ENCODE measurements at regions not wholly inside any gene's neighbourhood (a gene's known extent, or its start where the extent isn't known, plus 50 kb on each side); places are given as distances from the start of the nearest gene placed in this dataset.

DNA sequence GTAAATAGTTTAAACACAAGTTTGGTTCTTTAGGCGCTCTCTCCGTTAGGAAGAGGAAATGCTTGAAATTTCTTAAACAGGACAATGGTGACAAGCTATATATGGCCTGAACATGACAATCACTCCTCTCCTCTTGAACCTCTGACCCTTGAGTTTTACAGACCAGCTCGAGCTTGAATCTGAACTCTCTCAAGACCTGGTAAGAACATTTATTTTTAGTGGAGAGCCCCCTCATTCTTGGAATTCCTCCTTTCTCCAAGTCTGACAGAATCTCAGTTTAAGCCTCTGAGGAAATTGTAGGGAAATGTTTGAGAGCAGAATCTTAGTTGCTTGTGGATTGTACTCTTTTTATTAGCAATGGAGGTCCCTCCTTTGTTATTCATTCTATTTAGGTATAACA, 1293.6 kb upstream of the ZEB2 start:
- no peak for ATAC-seq (ENCODE audit: low FRiP score)
- DNase-seq (ENCODE audit: low spot score) = no peak
- TF ChIP-seq, protein P1, sequence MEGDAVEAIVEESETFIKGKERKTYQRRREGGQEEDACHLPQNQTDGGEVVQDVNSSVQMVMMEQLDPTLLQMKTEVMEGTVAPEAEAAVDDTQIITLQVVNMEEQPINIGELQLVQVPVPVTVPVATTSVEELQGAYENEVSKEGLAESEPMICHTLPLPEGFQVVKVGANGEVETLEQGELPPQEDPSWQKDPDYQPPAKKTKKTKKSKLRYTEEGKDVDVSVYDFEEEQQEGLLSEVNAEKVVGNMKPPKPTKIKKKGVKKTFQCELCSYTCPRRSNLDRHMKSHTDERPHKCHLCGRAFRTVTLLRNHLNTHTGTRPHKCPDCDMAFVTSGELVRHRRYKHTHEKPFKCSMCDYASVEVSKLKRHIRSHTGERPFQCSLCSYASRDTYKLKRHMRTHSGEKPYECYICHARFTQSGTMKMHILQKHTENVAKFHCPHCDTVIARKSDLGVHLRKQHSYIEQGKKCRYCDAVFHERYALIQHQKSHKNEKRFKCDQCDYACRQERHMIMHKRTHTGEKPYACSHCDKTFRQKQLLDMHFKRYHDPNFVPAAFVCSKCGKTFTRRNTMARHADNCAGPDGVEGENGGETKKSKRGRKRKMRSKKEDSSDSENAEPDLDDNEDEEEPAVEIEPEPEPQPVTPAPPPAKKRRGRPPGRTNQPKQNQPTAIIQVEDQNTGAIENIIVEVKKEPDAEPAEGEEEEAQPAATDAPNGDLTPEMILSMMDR (IDR thresholded peaks at IDR 0.05) = no peak

DNA sequence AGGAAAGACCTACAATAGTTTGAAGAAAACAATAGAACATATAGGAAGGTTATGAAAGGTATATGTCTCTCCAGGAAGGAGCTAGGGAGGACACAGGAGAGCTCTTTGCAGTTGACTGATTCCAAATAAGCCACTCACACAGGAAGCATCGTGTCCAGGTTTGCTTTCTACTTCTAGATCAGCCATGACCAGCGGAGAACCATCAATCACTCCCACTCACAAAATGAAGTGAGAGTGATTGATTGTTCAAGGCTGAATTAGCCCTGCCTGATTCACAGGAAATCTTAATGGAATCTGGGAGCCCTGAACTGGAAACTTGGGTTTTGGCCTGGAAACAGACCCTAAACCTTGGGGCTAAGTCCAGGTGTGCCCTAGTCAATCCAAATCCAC, 1292.2 kb upstream of the ZEB2 start:
- ATAC-seq (ENCODE audit: low FRiP score) = no peak
- DNase-seq (ENCODE audit: low spot score) = no peak
- TF ChIP-seq, protein P1 (IDR thresholded peaks at IDR 0.05) = no peak

DNA sequence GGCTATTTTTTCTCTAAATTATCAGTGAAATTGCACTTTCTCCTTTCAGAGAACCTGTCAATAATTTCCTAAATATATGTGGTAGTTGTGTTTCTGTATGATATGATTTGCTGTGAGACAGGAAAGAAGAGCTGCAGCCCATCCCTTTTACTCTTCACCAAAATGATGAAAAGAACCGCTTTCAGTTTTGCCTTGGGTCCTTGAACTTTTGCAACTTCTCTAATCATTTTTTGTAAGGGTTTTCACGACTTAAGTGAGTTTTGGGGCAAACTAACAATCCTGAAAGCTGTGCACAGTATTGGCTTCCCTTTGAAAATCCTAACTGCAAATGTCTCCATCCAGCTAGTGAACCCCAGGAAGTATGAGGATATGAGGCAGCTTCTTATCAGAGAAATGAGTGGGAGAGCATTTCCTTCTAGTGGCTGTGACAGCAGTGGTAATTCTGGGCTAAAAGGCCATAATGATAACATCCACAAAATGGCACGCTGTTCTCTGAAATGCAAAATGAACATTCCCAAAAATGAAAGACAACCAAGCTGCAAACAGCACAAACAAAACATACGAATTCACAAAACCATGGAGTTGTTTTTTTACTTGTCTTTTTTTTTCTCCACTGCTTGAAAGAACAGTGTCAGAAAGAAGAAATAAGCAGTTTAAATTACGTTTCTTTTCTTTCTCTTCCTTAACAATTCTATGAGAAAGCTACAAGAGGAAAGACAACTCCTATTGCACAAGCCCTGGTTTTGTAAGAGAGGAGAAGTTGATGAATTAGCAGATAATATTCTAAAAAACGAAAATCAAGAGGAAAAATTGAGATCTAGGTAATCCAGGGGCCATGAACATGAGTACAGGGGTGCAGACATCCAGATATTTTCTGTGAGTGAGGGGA, 1291.6 kb upstream of the ZEB2 start:
- TF ChIP-seq, protein P1 (IDR thresholded peaks at IDR 0.05) = no peak
- ATAC-seq (ENCODE audit: low FRiP score) (no peak), DNase-seq (ENCODE audit: low spot score) (no peak)

DNA sequence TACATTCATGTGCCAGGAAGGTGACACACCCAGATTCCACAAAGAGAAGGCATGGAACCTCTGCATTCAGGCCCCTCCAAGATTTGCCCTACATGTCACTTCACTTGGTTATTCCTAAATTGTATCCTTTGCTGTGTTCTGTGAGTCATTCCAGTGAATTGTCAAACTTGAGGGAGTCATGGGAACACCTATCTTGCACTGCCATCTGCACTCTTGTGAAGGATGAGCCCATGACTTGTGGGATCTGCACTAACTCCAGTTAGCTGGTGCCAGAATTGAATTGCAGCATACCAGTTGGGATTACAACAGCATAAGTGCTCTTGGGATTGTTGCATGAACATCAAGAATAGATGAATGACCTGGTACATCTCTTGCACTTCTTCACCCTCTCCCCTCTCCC, 1288.0 kb upstream of the ZEB2 start:
- ATAC-seq (ENCODE audit: low FRiP score) = no peak
- TF ChIP-seq, protein P1 (IDR thresholded peaks at IDR 0.05) = no peak

DNA sequence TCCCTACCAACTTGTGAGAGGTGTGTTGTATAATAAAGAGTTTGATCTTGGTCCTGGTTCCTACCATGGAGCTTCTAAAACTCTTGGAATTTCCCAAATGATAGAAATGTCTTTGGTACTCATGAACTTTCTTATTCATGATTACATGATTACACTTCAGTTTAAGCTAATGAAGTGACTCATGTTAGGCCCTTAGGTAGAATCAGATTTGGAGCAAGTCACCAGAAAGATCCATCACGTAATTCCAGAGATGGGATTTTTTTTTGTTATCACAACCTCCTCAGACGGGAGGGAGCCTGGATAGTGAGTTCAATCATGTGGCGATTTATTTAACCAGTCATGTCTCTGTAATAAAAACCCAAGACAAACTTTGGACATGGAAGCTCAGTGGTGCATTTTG, 1287.6 kb upstream of the ZEB2 start:
- DNase-seq (ENCODE audit: low spot score) (no peak), ATAC-seq (ENCODE audit: low FRiP score) (no peak)
- TF ChIP-seq, protein P1 (IDR thresholded peaks at IDR 0.05) = no peak

More for the DNA sequence above, 1288.0 kb upstream of the ZEB2 start:
- DNase-seq (ENCODE audit: low spot score) = no peak

DNA sequence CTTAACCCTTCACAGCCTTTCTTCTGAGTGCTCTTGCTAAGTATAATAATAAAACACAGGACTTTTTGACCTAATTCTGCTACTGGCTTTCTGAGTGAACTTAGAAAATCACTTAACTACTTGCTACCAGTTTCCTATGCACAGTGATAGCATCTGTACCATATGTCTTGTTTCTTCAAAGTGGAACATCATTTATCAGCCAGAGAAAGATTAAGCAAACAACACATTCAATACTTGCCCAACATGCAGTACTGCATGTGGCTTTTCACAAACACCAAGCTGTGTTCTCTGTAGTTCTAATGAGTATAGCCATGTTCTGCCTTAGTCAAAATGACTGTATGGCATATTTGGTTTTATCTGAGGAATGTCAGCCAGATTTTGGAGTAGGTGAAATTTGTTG, 1286.6 kb upstream of the ZEB2 start:
- DNase-seq (ENCODE audit: low spot score) = no peak
- TF ChIP-seq, protein P1 (IDR thresholded peaks at IDR 0.05) = no peak

DNA sequence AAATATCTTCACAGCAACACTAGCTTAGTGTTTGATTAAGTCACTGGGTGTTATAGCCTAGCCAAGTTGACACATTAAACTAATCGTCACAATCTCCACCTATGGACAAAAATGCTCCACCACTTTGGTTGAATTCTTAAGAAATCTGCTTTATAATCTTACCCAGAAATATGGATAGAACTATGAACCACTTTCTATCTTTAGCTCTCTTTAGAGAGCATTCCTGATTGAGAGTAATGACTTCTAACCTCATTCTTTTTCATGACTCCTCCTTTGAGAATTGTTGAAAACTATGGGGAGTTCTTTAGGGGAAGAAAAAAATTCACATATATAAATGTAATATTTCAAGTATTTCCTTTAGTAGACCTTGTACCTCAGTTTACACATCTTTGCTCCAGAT, 1282.2 kb upstream of the ZEB2 start:
- TF ChIP-seq, protein P1 (IDR thresholded peaks at IDR 0.05) = no peak
- no peak for ATAC-seq (ENCODE audit: low FRiP score)
- no peak for DNase-seq (ENCODE audit: low spot score)

More for the DNA sequence above, 1286.6 kb upstream of the ZEB2 start:
- ATAC-seq (ENCODE audit: low FRiP score) = no peak

Measured in omental fat pad (tissue), 3 donors.